WERI-Rb-1 (cell line): ENCODE measurements at regions not wholly inside any gene's neighbourhood (a gene's known extent, or its start where the extent isn't known, plus 50 kb on each side); places are given as distances from the start of the nearest gene placed in this dataset.
A peak's percentile ranks its signal among the peaks of the same experiment; 100 is the strongest.

Experiments used
- DNase-seq: peaks from one replicate; pipeline ENCODE4 v3.0.0-alpha.2; 2020
- H3K27ac ChIP-seq: fragments of 250-450 bp; sonication (Bioruptor Pico); 2 replicates; pipeline ENCODE4 v1.5.1; 2020; ENCODE audit warnings: mild to moderate bottlenecking, moderate library complexity
- H3K27me3 ChIP-seq: fragments of 250-450 bp; sonication (Bioruptor Pico); 2 replicates; pipeline ENCODE4 v1.5.1; 2021; ENCODE audit warnings: mild to moderate bottlenecking, low read depth, moderate library complexity; ENCODE audit not compliant: insufficient read depth, severe bottlenecking
- H3K36me3 ChIP-seq: fragments of 250-450 bp; sonication (Bioruptor Pico); 2 replicates; pipeline ENCODE4 v1.5.1; 2020; ENCODE audit warnings: mild to moderate bottlenecking, moderate library complexity
- H3K4me3 ChIP-seq: 2 replicates; pipeline ENCODE4 v1.5.1; 2011; ENCODE audit warnings: low read depth, mild to moderate bottlenecking, control low read depth, low read length
- H3K9me3 ChIP-seq: fragments of 250-450 bp; sonication (Bioruptor Pico); 2 replicates; pipeline ENCODE4 v1.5.1; 2021; ENCODE audit warnings: mild to moderate bottlenecking, moderate library complexity; ENCODE audit not compliant: severe bottlenecking
- TF ChIP-seq, protein P1 (sequence below): IDR thresholded peaks from 2 replicates; pipeline ENCODE4 v1.5.1; 2011; ENCODE audit warnings: low read depth, mild to moderate bottlenecking, control low read depth, inconsistent platforms, low read length

DNA sequence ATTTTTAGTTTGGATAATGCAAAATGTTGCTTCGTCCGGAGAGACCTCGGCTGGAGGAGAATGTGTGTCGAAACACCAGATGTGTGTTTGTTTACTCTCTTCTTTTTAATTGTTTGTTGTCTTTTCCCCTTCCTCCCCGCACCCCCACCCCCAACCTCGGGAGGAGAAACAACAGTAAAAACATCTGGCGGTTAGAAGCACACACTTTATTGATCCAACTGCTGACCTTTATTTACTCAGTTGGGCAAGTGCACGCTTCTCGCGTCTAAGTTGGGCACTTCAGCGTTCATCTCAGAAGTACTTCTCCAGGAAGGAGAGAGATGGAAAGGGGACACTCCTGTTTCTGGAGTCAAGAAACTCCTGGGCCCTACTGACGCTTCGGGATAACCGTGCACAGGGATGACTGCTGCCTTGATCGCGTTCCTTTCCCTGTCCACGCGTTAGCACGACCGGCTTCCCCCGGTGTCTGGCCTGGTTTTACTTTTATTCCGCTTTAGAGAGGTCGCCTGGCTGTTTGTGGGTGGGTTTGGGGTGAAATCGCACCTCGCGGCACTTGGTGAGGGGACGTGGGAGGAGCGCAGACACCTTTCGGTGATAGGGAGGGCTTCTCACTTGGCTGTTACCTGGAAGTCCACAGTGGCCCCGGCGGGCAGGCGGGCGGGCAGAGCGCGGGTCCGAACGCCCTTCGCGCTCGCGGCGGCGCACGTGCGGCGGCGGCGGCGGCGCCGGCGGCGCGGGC, 168.3 kb upstream of the PPP1R3A start:
- Histone ChIP-seq H3K36me3 (no peaks in the 10 kb centered on the region), H3K27ac (peak overlapping the region; percentile 97; the same call in 1 of the 2 replicates), H3K27me3 (no peaks in the 10 kb centered on the region), H3K4me3 (peak overlapping the region; percentile 94), H3K9me3 (no peaks in the 10 kb centered on the region)
- DNase-seq: peak; percentile 21
- TF ChIP-seq, protein P1, sequence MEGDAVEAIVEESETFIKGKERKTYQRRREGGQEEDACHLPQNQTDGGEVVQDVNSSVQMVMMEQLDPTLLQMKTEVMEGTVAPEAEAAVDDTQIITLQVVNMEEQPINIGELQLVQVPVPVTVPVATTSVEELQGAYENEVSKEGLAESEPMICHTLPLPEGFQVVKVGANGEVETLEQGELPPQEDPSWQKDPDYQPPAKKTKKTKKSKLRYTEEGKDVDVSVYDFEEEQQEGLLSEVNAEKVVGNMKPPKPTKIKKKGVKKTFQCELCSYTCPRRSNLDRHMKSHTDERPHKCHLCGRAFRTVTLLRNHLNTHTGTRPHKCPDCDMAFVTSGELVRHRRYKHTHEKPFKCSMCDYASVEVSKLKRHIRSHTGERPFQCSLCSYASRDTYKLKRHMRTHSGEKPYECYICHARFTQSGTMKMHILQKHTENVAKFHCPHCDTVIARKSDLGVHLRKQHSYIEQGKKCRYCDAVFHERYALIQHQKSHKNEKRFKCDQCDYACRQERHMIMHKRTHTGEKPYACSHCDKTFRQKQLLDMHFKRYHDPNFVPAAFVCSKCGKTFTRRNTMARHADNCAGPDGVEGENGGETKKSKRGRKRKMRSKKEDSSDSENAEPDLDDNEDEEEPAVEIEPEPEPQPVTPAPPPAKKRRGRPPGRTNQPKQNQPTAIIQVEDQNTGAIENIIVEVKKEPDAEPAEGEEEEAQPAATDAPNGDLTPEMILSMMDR: no peak

DNA sequence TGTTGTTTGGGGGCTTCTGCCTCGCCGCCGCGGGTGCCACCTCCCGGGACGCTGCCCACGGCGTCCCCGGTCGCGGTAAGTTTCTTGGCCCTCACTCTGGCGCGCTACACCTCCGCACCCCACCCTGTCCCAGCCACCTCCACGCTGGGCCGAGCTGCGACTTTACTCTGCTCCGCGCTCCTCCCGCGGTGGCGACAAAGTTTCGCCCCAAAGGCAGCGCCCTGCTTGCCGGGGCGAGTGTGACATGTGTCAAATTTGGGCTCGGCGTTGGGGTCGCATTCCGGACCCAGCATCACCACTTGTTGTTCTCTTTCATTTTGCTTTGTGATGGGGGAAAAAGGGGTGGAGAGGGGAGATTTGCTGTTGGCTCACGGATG, 167.7 kb upstream of the PPP1R3A start:
- Histone ChIP-seq H3K27ac (peak overlapping the region; percentile 97), H3K27me3 (no peaks in the 10 kb centered on the region), H3K4me3 (peak overlapping the region; percentile 94), H3K36me3 (no peaks in the 10 kb centered on the region), H3K9me3 (no peaks in the 10 kb centered on the region)
- DNase-seq: peak; percentile 42
- TF ChIP-seq, protein P1: 0 out of 2 replicates have a peak, but pooled peaks have one; percentile 4

DNA sequence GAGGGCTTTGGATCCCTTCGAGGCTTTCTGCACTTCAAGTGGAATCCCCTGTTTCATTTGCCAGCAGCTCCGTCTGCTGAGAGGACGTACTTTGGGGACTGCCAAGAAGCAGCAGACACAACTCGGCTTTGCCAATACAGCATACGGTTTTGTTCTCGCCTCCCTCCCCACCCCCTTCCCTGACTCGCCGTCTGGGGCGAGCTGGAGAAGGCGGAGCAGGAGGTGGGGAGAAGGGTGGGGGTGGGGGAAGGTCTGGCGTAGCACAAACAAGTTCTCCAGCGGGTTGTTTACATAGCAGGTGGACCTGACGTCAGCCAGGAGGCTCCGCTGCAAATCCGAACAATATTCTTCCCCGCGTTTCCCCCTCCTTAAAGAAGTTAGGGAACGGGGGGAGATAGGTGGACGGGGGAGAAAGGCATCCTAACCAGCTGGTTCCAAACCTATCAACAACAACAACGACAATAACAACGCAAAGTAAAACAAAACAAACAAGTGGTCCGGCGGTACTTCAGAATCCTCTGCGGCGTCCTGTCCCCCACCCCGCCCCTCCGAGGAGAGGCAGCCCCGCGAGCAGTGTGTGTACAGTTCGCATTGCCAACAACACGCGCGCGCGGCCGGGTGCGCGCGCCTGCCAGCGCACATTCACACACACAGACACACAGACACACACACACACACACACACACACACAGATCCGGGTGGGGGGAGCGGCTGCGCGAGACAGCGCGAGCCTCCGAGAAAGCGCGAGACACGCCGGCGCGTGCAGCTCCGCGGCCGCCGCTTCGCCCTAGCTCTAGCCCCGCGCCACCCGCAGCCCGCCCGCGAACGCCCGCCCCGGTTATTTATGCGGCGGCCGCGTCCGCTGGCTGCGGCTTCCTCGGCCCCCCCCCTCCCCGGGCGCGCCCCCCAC, 167.0 kb upstream of the PPP1R3A start:
- H3K27ac ChIP-seq: peak overlapping the region; percentile 97
- H3K36me3 ChIP-seq: no peaks in the 10 kb centered on the region
- peak; percentile 95 for DNase-seq
- H3K9me3 ChIP-seq: no peaks in the 10 kb centered on the region
- peak overlapping the region; percentile 94 for H3K4me3 ChIP-seq
- TF ChIP-seq, protein P1: no peak
- no peaks in the 10 kb centered on the region for H3K27me3 ChIP-seq

DNA sequence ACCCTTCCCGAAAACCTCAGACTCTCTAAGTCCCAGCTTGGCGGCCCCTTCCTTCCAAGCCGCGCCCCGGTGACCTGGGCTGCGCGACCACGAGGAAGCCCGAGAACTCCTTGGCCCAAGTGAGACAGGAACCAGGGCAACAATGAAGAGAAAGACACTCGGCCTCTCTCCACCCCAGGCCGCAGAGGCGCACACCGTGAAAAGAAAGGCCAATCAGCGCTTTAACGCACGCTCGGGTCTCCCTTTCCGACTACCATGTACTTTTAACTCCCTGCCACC, 166.4 kb upstream of the PPP1R3A start:
- TF ChIP-seq, protein P1: no peak

DNA sequence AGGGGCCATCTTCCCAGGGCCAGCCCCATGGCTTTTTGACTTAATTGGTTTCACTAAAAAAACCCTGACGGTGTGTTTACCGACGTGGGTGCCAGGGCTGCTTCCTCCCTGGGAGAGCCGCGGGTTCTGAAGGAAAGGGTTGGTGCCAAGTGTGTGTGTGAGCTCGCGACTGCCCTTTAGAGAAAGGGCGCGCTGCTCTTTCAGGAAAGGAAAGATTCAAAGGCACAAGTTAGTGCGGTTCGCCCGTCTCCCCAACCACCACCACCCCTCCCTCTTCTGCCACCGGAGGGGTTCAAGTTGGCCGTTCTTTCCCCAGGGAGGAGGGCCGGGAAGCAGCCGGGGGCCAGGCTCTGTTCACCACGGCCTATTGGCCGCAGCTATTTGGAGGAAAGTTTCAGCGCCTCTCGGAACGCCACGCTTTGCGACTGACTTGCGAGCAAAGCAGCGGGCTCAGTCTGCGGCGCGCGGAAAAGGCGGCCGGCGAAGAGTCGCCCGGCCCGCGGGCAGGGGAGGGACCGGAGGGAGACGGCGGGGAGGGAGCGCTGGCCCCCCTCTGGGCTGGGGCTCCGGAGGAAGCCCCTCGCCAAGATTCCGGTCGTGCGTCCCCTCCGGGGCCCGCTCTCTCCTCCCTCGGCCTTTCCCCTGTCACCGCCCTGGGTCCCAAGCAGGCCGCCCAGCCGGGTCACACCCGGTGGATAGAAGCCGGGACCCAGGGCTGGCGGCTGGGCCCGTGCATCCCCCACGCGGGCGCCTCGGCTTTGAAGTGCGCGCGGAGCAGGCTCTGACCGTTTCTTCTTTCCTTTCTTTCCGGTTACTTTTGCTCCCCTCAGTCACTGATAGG, 165.9 kb upstream of the PPP1R3A start:
- H3K27ac ChIP-seq: peak overlapping the region; percentile 97

More for the DNA sequence above, 166.4 kb upstream of the PPP1R3A start:
- DNase-seq: no peak
- no peaks in the 10 kb centered on the region for H3K36me3 ChIP-seq
- peak overlapping the region; percentile 94 for H3K4me3 ChIP-seq
- no peaks in the 10 kb centered on the region for H3K27me3 ChIP-seq
- no peaks in the 10 kb centered on the region for H3K9me3 ChIP-seq
- peak overlapping the region; percentile 97 for H3K27ac ChIP-seq

More for the DNA sequence above, 165.9 kb upstream of the PPP1R3A start:
- TF ChIP-seq, protein P1: no peak
- DNase-seq: peak; percentile 45
- Histone ChIP-seq H3K9me3 (no peaks in the 10 kb centered on the region), H3K27me3 (no peaks in the 10 kb centered on the region), H3K36me3 (no peaks in the 10 kb centered on the region), H3K4me3 (peak overlapping the region; percentile 94)
